ENCODE measurements at regions not wholly inside any gene's neighbourhood (a gene's known extent, or its start where the extent isn't known, plus 50 kb on each side); places are given as distances from the start of the nearest gene placed in this dataset.
"Not testable (repeated sequence)": the region's sequence is repeated elsewhere in the genome, so short reads cannot be mapped to it uniquely, and the experiment has no call there.

GRCh38 chr5:90338712-90339372 lies 70.7 kb downstream of the CETN3 start:
- no peak for DNase-seq

GRCh38 chr5:90337449-90338052 lies 72.0 kb downstream of the CETN3 start:
- DNase-seq: no peak

GRCh38 chr5:90336752-90337151 lies 72.8 kb downstream of the CETN3 start:
- no peak for DNase-seq

GRCh38 chr5:90334741-90335140 lies 74.8 kb downstream of the CETN3 start:
- DNase-seq: no peak

GRCh38 chr5:90329911-90330310 lies 79.6 kb downstream of the CETN3 start:
- DNase-seq: no peak

- no peak for DNase-seq
Measured at GRCh38 chr5:90326995-90327394, 82.6 kb downstream of the CETN3 start.

GRCh38 chr5:90325093-90325492 lies 84.5 kb downstream of the CETN3 start:
- DNase-seq: no peak

GRCh38 chr5:90320348-90320747 lies 89.2 kb downstream of the CETN3 start:
- DNase-seq: not testable (repeated sequence)

- DNase-seq: no peak
Measured at GRCh38 chr5:90312027-90312426, 97.5 kb downstream of the CETN3 start.

GRCh38 chr5:90311401-90311800 lies 98.2 kb downstream of the CETN3 start:
- DNase-seq: no peak

- DNase-seq: no peak
Measured at GRCh38 chr5:90308787-90309585, 100.6 kb downstream of the CETN3 start.

- no peak for DNase-seq
Measured at GRCh38 chr5:90307782-90308181, 101.8 kb downstream of the CETN3 start.

GRCh38 chr5:90307322-90307721 lies 102.2 kb downstream of the CETN3 start:
- no peak for DNase-seq

- DNase-seq: no peak
Measured at GRCh38 chr5:90306613-90307012, 102.9 kb downstream of the CETN3 start.

GRCh38 chr5:90305041-90305720 lies 104.4 kb downstream of the CETN3 start:
- DNase-seq: no peak

- no peak for DNase-seq
Measured at GRCh38 chr5:90301248-90301647, 108.3 kb downstream of the CETN3 start.

GRCh38 chr5:90297045-90297764 lies 112.4 kb downstream of the CETN3 start:
- no peak for DNase-seq

GRCh38 chr5:90294604-90295003 lies 115.0 kb downstream of the CETN3 start:
- no peak for DNase-seq

GRCh38 chr5:90293931-90294330 lies 115.6 kb downstream of the CETN3 start:
- DNase-seq: no peak

GRCh38 chr5:90290648-90291047 lies 118.9 kb downstream of the CETN3 start:
- DNase-seq: no peak

GRCh38 chr5:90289837-90290236 lies 119.7 kb downstream of the CETN3 start:
- DNase-seq: no peak

- DNase-seq: no peak
Measured at GRCh38 chr5:90287036-90287435, 122.5 kb downstream of the CETN3 start.

- no peak for DNase-seq
Measured at GRCh38 chr5:90285581-90285980, 124.0 kb downstream of the CETN3 start.

All from CD4-positive, alpha-beta T cell treated with Interleukin-1 beta for 1 hour (primary cell).